ENCODE measurements at regions not wholly inside any gene's neighbourhood (a gene's known extent, or its start where the extent isn't known, plus 50 kb on each side); places are given as distances from the start of the nearest gene placed in this dataset.
"Not testable (repeated sequence)": the region's sequence is repeated elsewhere in the genome, so short reads cannot be mapped to it uniquely, and the experiment has no call there.

DNA sequence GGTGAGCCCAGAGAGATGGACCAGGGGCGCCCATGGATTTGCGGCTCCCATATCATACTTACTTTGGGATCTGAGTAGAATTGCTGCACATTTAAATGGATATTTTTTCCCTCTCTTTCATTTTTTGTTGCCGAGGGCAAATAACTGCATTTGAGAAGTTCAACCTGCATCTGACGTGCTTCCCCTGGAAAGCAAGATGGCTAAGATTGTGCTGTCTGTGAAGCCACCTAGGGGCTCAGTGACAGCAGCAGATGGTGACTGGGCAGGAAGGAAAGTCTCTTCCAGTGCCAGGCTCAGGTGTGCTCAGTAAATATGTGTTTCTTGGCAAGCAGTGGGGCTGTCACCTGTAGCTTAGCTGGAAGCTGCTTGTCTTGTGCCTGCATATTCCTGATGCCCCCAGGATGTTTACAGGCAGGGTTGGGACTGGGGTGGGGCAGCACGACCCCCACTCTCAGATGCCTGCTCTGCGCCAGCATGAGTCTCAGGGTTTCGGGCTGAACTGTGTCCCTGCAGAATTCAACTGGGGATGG lies 59.8 kb upstream of the ETV3 start:
- no TSS peak for BruUV-seq (replicated peaks)
- Histone ChIP-seq H3K36me3 (ENCODE audit: insufficient read depth, low read length, poor library complexity, severe bottlenecking) (no peaks in the 10 kb centered on the region), H3K27ac (ENCODE audit: low read depth, low read length, poor library complexity, severe bottlenecking) (no peak overlapping the region), H3K4me1 (ENCODE audit: insufficient read depth, low read length, poor library complexity, severe bottlenecking) (no peaks in the 10 kb centered on the region), H3K9me3 (ENCODE audit: low read depth, low read length, poor library complexity, severe bottlenecking) (no peaks in the 10 kb centered on the region), H3K4me3 (ENCODE audit: low read depth, low read length, poor library complexity, severe bottlenecking) (no peak overlapping the region), H3K27me3 (replicated peaks; ENCODE audit: insufficient read depth, low read depth, low read length, poor library complexity) (peaks cover 6% of the 10 kb centered on the region)
- intact Hi-C loops (cut with micrococcal nuclease; ENCODE audit: unreplicated experiment), result no loop called here
- no peak for TF ChIP-seq EZH2 (IDR thresholded peaks at IDR 0.05; ENCODE audit: borderline replicate concordance, low read depth, low read length, poor library complexity, severe bottlenecking)
- TF ChIP-seq, protein P1, sequence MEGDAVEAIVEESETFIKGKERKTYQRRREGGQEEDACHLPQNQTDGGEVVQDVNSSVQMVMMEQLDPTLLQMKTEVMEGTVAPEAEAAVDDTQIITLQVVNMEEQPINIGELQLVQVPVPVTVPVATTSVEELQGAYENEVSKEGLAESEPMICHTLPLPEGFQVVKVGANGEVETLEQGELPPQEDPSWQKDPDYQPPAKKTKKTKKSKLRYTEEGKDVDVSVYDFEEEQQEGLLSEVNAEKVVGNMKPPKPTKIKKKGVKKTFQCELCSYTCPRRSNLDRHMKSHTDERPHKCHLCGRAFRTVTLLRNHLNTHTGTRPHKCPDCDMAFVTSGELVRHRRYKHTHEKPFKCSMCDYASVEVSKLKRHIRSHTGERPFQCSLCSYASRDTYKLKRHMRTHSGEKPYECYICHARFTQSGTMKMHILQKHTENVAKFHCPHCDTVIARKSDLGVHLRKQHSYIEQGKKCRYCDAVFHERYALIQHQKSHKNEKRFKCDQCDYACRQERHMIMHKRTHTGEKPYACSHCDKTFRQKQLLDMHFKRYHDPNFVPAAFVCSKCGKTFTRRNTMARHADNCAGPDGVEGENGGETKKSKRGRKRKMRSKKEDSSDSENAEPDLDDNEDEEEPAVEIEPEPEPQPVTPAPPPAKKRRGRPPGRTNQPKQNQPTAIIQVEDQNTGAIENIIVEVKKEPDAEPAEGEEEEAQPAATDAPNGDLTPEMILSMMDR (conservative IDR thresholded peaks at IDR 0.05; ENCODE audit: low read depth, low read length), result no peak
- ChIA-PET POLR2A (ENCODE audit: low non-redundant PET) (no interaction called here), CTCF (no interaction called here)
- DNase-seq (ENCODE audit: low spot score), result no peak

DNA sequence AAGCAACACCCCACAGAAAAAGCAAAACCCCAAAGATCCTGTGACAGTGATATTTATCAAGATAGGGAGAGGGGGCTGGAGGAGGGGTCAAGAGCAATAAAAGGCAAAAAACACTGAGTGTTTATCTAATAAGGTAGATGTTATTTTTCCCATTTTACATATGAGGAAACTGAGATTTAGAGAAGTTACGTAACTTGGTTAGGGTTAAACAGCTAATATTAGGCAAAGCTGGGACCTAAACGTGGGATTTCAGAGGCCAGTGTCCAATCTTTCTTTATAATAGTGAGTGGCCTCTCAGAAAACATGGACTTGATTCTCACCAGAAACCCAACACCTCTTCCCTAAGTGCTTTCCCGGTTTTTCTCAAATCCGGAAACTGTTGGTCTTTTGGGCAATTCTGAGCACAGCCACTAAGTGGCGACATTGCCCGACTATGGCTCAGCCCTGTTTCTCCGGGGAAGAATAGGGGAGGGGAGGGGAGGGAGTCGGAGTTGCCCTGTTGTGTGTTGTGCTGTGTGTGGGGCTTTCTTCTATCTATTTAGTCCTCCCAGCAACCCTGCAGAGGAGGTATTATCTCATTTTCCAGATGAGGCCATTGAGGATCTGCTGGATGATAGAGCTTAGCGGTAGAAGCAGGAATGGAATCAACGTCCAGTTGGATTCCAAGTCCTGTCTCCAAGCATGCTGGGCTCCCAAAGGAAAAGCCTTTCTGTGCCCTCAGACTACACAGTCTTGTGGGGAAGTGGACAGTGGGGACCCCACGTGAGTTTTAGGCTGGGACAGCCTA lies 58.7 kb upstream of the ETV3 start:
- BruUV-seq (replicated peaks); H3K27ac ChIP-seq (ENCODE audit: low read depth, low read length, poor library complexity, severe bottlenecking); H3K36me3 ChIP-seq (ENCODE audit: insufficient read depth, low read length, poor library complexity, severe bottlenecking); intact Hi-C loops (cut with micrococcal nuclease; ENCODE audit: unreplicated experiment); CTCF ChIA-PET; H3K4me3 ChIP-seq (ENCODE audit: low read depth, low read length, poor library complexity, severe bottlenecking); H3K9me3 ChIP-seq (ENCODE audit: low read depth, low read length, poor library complexity, severe bottlenecking); H3K27me3 ChIP-seq (replicated peaks; ENCODE audit: insufficient read depth, low read depth, low read length, poor library complexity); POLR2A ChIA-PET (ENCODE audit: low non-redundant PET); H3K4me1 ChIP-seq (ENCODE audit: insufficient read depth, low read length, poor library complexity, severe bottlenecking): not testable (repeated sequence)
- TF ChIP-seq, protein P1 (conservative IDR thresholded peaks at IDR 0.05; ENCODE audit: low read depth, low read length), result peak; percentile 51
- DNase-seq (ENCODE audit: low spot score), result peak; percentile 46

DNA sequence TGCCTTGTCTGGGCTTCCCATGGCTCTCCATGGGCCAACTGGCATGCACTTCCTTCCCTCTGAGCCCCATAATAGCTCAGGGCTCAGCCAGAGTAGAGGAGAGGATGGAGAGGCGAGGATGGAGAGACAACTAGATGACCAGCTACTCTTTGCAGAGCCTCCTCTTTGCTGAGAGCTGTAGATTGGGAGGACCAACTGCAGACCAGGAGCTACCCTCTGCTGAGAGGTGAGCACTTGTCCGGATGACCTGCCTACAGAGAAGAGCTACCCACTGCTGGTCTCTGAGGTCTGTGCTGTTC lies 58.0 kb upstream of the ETV3 start:
- DNase-seq (ENCODE audit: low spot score), result no peak
- no peak overlapping the region for H3K27ac ChIP-seq (ENCODE audit: low read depth, low read length, poor library complexity, severe bottlenecking)
- no TSS peak for BruUV-seq (replicated peaks)
- H3K36me3 ChIP-seq (ENCODE audit: insufficient read depth, low read length, poor library complexity, severe bottlenecking), result no peaks in the 10 kb centered on the region
- H3K27me3 ChIP-seq (replicated peaks; ENCODE audit: insufficient read depth, low read depth, low read length, poor library complexity), result peaks cover 7% of the 10 kb centered on the region
- TF ChIP-seq, protein P1 (conservative IDR thresholded peaks at IDR 0.05; ENCODE audit: low read depth, low read length), result no peak
- TF ChIP-seq EZH2 (IDR thresholded peaks at IDR 0.05; ENCODE audit: borderline replicate concordance, low read depth, low read length, poor library complexity, severe bottlenecking), result no peak
- H3K4me3 ChIP-seq (ENCODE audit: low read depth, low read length, poor library complexity, severe bottlenecking), result no peak overlapping the region
- no peaks in the 10 kb centered on the region for H3K9me3 ChIP-seq (ENCODE audit: low read depth, low read length, poor library complexity, severe bottlenecking)
- intact Hi-C loops (cut with micrococcal nuclease; ENCODE audit: unreplicated experiment), result no loop called here
- ChIA-PET CTCF (no interaction called here), POLR2A (ENCODE audit: low non-redundant PET) (no interaction called here)
- H3K4me1 ChIP-seq (ENCODE audit: insufficient read depth, low read length, poor library complexity, severe bottlenecking), result no peaks in the 10 kb centered on the region
